ENCODE measurements at regions not wholly inside any gene's neighbourhood (a gene's known extent, or its start where the extent isn't known, plus 50 kb on each side); places are given as distances from the start of the nearest gene placed in this dataset.

- TF ChIP-seq PATZ1 (CRISPR knock-in tag; IDR thresholded peaks at IDR 0.05; ENCODE audit: borderline replicate concordance) (no peak), CSDC2 (CRISPR knock-in tag; IDR thresholded peaks at IDR 0.05) (no peak), PPARA (CRISPR knock-in tag; IDR thresholded peaks at IDR 0.05; ENCODE audit: borderline replicate concordance) (no peak), ZFP30 (CRISPR knock-in tag; IDR thresholded peaks at IDR 0.05) (no peak), GLIS3 (CRISPR knock-in tag; IDR thresholded peaks at IDR 0.05) (no peak), TOX (CRISPR knock-in tag; IDR thresholded peaks at IDR 0.05; ENCODE audit: borderline replicate concordance) (no peak), ESRRG (CRISPR knock-in tag; IDR thresholded peaks at IDR 0.05) (no peak), ZNF8 (CRISPR knock-in tag; IDR thresholded peaks at IDR 0.05) (no peak), ISL1 (CRISPR knock-in tag; IDR thresholded peaks at IDR 0.05) (no peak), TCF4 (CRISPR knock-in tag; IDR thresholded peaks at IDR 0.05; ENCODE audit: borderline replicate concordance) (no peak), CREB5 (CRISPR knock-in tag; IDR thresholded peaks at IDR 0.05; ENCODE audit: low read depth) (no peak), ZFP3 (CRISPR knock-in tag; IDR thresholded peaks at IDR 0.05) (no peak), SNAI2 (CRISPR knock-in tag; IDR thresholded peaks at IDR 0.05) (no peak), TSHZ2 (CRISPR knock-in tag; IDR thresholded peaks at IDR 0.05) (no peak), OSR1 (CRISPR knock-in tag; IDR thresholded peaks at IDR 0.05) (no peak)
- TF ChIP-seq, protein P1, sequence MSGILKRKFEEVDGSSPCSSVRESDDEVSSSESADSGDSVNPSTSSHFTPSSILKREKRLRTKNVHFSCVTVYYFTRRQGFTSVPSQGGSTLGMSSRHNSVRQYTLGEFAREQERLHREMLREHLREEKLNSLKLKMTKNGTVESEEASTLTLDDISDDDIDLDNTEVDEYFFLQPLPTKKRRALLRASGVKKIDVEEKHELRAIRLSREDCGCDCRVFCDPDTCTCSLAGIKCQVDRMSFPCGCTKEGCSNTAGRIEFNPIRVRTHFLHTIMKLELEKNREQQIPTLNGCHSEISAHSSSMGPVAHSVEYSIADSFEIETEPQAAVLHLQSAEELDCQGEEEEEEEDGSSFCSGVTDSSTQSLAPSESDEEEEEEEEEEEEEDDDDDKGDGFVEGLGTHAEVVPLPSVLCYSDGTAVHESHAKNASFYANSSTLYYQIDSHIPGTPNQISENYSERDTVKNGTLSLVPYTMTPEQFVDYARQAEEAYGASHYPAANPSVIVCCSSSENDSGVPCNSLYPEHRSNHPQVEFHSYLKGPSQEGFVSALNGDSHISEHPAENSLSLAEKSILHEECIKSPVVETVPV (CRISPR knock-in tag; IDR thresholded peaks at IDR 0.05): no peak
- TF ChIP-seq, protein P2, sequence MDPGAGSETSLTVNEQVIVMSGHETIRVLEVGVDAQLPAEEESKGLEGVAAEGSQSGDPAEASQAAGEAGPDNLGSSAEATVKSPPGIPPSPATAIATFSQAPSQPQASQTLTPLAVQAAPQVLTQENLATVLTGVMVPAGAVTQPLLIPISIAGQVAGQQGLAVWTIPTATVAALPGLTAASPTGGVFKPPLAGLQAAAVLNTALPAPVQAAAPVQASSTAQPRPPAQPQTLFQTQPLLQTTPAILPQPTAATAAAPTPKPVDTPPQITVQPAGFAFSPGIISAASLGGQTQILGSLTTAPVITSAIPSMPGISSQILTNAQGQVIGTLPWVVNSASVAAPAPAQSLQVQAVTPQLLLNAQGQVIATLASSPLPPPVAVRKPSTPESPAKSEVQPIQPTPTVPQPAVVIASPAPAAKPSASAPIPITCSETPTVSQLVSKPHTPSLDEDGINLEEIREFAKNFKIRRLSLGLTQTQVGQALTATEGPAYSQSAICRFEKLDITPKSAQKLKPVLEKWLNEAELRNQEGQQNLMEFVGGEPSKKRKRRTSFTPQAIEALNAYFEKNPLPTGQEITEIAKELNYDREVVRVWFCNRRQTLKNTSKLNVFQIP (CRISPR knock-in tag; IDR thresholded peaks at IDR 0.05; ENCODE audit: borderline replicate concordance, low read depth): no peak
- ATAC-seq: no peak
These were observed 114.8 kb upstream of the PTPRK start for GRCh38 chr6:128635219-128635618.

DNA sequence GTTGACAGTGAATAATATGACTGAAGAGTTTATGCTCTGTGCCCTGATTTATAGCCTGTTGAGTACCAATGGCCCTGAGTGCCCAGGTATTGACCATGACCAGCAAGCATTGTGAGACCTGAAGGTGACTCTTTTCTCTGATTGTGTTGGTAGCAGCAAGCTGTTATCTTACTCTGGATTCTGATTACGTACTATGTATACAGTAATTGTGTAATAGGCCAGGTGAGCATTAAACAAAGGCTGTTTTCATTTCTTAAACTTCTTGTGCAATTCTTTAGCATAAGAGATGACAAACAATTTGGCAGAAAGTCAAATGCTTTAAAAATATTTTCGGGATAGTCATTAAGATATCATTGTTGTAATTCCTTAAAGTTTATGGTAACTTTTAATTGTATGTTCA is 111.7 kb upstream of the PTPRK start:
- TF ChIP-seq CSDC2 (CRISPR knock-in tag; IDR thresholded peaks at IDR 0.05): no peak
- TF ChIP-seq ESRRG (CRISPR knock-in tag; IDR thresholded peaks at IDR 0.05): no peak
- TF ChIP-seq TCF4 (CRISPR knock-in tag; IDR thresholded peaks at IDR 0.05; ENCODE audit: borderline replicate concordance): no peak
- no peak for TF ChIP-seq PPARA (CRISPR knock-in tag; IDR thresholded peaks at IDR 0.05; ENCODE audit: borderline replicate concordance)
- TF ChIP-seq CREB5 (CRISPR knock-in tag; IDR thresholded peaks at IDR 0.05; ENCODE audit: low read depth): no peak
- TF ChIP-seq RARB (CRISPR knock-in tag; IDR thresholded peaks at IDR 0.05): no peak
- no peak for TF ChIP-seq ZFP30 (CRISPR knock-in tag; IDR thresholded peaks at IDR 0.05)
- no peak for TF ChIP-seq ZFP3 (CRISPR knock-in tag; IDR thresholded peaks at IDR 0.05)
- no peak for TF ChIP-seq ARNTL (CRISPR knock-in tag; IDR thresholded peaks at IDR 0.05; ENCODE audit: borderline replicate concordance, low read depth)
- TF ChIP-seq ZC3H10 (CRISPR knock-in tag; IDR thresholded peaks at IDR 0.05): no peak
- no peak for TF ChIP-seq ZNF565 (CRISPR knock-in tag; conservative IDR thresholded peaks at IDR 0.05; ENCODE audit: low read depth)
- TF ChIP-seq, protein P2 (CRISPR knock-in tag; IDR thresholded peaks at IDR 0.05; ENCODE audit: borderline replicate concordance, low read depth): no peak
- no peak for TF ChIP-seq TSHZ2 (CRISPR knock-in tag; IDR thresholded peaks at IDR 0.05)
- no peak for TF ChIP-seq ISL1 (CRISPR knock-in tag; IDR thresholded peaks at IDR 0.05)
- TF ChIP-seq ZNF8 (CRISPR knock-in tag; IDR thresholded peaks at IDR 0.05): no peak
- ATAC-seq: no peak

Data from SK-N-SH treated with all-trans-retinoic acid at 6 μM for 48 hours (cell line).